SK-N-SH (cell line): ENCODE measurements at regions not wholly inside any gene's neighbourhood (a gene's known extent, or its start where the extent isn't known, plus 50 kb on each side); places are given as distances from the start of the nearest gene placed in this dataset.

ENCODE experiments used
- CHD2 ChIP-seq: fragments of 150-350 bp; IDR thresholded peaks from 2 replicates; pipeline ENCODE4 v1.6.1; 2018; ENCODE audit warnings: low read length; ENCODE audit not compliant: partially characterized antibody
- EZH2phosphoT487 ChIP-seq: fragments of 200-600 bp; sonication (generic); IDR thresholded peaks from 2 replicates; pipeline ENCODE4 v1.6.1; 2017; ENCODE audit warnings: low read depth, mixed run types, mild to moderate bottlenecking, antibody characterized with exemption, moderate library complexity, borderline replicate concordance
- FOXJ3 ChIP-seq: sonication (generic); formaldehyde crosslinking; IDR thresholded peaks from 2 replicates; pipeline ENCODE4 v1.5.1; 2020; ENCODE audit warnings: mild to moderate bottlenecking, missing genetic modification reagents
- FOXM1 ChIP-seq: IDR thresholded peaks from 2 replicates; pipeline ENCODE4 v1.4.0; 2012; ENCODE audit warnings: low read depth, mild to moderate bottlenecking
- MXI1 ChIP-seq: IDR thresholded peaks from 2 replicates; pipeline ENCODE4 v1.6.1; 2012; ENCODE audit warnings: mild to moderate bottlenecking, low read depth, low read length, improper control_type of control experiment
- POLR2AphosphoS5 ChIP-seq: IDR thresholded peaks from 2 replicates; pipeline ENCODE4 v1.6.1; 2012; ENCODE audit warnings: low read depth, low read length
- RCOR1 ChIP-seq: fragments of 150-350 bp; IDR thresholded peaks from 2 replicates; pipeline ENCODE4 v1.6.1; 2017; ENCODE audit warnings: antibody characterized with exemption, low read length
- RFX5 ChIP-seq: IDR thresholded peaks from 2 replicates; pipeline ENCODE4 v1.6.1; 2012; ENCODE audit warnings: mild to moderate bottlenecking, improper control_type of control experiment, low read length
- RXRA ChIP-seq: IDR thresholded peaks from 2 replicates; pipeline ENCODE4 v1.4.0; 2012; ENCODE audit warnings: low read depth, mild to moderate bottlenecking, borderline replicate concordance
- SIN3A ChIP-seq: IDR thresholded peaks from 2 replicates; pipeline ENCODE4 v1.6.1; 2012; ENCODE audit warnings: low read depth, mild to moderate bottlenecking, low read length, moderate library complexity, borderline replicate concordance
- TF ChIP-seq, protein P1 (sequence below): fragments of 150-350 bp; IDR thresholded peaks from 2 replicates; pipeline ENCODE4 v1.6.1; 2016; ENCODE audit warnings: mild to moderate bottlenecking, low read depth, low read length

DNA sequence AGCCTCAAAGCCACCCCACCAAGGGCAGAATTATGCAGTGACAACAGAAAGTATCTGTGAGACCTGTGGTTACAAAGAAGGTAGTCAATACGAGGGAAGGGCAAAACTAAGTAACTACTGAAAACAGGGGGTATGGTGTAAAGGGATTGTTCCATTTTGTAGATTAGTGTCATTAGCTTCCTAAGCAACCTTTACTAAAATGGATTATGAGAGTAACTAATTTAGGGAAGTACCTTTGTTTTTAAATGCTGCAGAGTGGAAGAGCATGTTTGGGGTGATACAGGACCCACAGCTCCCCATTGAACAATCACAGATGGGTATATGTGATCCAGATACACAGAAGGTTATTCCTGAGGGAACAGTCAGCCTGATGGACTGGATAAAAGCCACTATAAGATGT, 51.3 kb upstream of the TAC1 start (continued):
- TF ChIP-seq CHD2 (no peak), EZH2phosphoT487 (no peak), POLR2AphosphoS5 (no peak), FOXM1 (no peak), SIN3A (no peak), RFX5 (no peak), RCOR1 (no peak), RXRA (no peak), MXI1 (no peak), FOXJ3 (CRISPR knock-in tag) (no peak)
- TF ChIP-seq, protein P1, sequence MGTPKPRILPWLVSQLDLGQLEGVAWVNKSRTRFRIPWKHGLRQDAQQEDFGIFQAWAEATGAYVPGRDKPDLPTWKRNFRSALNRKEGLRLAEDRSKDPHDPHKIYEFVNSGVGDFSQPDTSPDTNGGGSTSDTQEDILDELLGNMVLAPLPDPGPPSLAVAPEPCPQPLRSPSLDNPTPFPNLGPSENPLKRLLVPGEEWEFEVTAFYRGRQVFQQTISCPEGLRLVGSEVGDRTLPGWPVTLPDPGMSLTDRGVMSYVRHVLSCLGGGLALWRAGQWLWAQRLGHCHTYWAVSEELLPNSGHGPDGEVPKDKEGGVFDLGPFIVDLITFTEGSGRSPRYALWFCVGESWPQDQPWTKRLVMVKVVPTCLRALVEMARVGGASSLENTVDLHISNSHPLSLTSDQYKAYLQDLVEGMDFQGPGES: no peak
